ENCODE measurements at regions not wholly inside any gene's neighbourhood (a gene's known extent, or its start where the extent isn't known, plus 50 kb on each side); places are given as distances from the start of the nearest gene placed in this dataset.
"Not testable (repeated sequence)": the region's sequence is repeated elsewhere in the genome, so short reads cannot be mapped to it uniquely, and the experiment has no call there.

GRCh38 chr12:34097213-34097612, 74.9 kb downstream of the ALG10 start:
- DNase-seq (ENCODE audit: low read depth): no peak

- no peak for DNase-seq (ENCODE audit: low read depth)
Observed at GRCh38 chr12:34105392-34105933, 83.2 kb downstream of the ALG10 start.

DNA sequence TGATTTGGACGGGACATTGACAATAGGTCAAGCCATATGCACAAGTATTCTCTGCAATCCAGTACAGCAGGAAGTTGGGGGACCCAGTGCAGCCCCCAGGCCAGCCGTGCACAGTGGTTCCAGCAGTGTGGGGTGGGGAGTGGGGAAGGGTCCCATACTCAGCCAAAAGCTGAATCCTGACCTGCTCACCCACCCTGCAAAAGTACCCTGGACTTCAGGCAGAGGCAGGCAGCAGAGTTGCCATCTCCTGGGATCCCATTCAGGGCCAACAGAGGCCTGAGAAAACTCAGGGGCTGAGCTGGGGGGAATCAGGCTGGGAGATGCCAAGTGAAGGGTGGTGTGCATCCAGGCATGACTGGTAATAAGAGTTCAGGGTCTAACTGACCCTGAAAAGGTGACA, 83.9 kb downstream of the ALG10 start:
- DNase-seq (ENCODE audit: low read depth): no peak

DNA sequence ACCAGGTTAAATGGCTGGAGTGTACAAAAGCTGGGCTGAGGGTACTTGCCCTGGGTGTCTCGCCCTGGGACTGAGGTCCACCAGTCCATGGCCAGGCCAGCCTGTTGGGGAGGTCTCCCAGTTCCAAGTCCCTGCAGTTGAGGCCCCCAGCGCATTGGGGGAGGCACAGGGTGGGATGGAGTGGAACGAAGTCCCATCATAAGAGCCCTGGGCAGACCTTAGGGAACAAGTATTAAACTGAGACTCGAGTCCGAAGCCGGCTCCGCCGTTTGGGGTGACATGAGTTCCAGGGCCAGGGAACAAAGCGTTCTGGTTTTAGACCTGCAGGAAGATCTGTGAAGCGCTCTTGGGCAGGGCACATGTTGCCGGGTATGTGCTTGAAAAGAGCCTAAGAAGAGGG, 84.7 kb downstream of the ALG10 start:
- DNase-seq (ENCODE audit: low read depth): no peak

GRCh38 chr12:34107781-34108404, 85.6 kb downstream of the ALG10 start:
- DNase-seq (ENCODE audit: low read depth): no peak

DNA sequence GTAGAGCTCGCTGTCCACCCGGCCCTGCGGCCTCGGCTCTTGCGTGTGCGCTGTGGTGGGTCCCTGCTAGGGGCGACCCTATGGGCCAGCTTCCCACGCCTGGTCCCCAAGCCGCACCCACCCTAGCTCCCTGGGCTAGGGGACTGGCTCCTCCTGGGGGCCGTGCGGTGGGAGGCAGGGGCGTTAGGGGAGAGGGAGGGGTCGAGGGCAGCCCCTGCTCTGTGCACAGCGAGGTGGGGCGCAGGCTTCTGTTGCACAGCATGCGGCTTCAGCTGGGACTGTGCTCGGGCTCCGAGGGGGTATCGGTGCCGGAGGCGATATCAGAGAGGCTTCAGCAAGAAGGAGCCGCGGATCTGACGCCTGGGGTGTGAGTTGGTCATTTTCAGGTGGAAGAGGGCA, 86.1 kb downstream of the ALG10 start:
- DNase-seq (ENCODE audit: low read depth): no peak

DNA sequence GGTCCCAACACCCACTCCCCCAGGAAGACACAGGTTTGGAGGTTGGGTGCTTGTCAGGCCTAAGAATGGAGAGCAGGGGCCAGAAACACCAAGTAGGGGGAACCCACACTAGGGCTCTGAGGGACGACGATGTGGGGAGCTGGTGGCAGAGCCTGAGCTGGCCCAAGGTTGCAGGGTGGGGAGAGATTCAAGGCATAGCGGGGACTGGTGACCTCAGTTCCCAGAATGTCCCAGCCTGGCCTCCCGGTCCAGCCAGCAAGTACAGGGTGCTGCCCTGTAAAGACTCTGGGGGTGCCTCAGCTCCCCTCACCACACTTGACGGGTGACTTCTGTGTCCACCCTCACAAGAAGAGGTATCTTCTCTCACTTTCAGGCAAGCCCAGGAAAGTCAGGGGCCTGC, 86.7 kb downstream of the ALG10 start:
- DNase-seq (ENCODE audit: low read depth): no peak

GRCh38 chr12:34109390-34109789, 87.1 kb downstream of the ALG10 start:
- no peak for DNase-seq (ENCODE audit: low read depth)

GRCh38 chr12:34109909-34110531, 87.7 kb downstream of the ALG10 start:
- DNase-seq (ENCODE audit: low read depth): not testable (repeated sequence)

DNA sequence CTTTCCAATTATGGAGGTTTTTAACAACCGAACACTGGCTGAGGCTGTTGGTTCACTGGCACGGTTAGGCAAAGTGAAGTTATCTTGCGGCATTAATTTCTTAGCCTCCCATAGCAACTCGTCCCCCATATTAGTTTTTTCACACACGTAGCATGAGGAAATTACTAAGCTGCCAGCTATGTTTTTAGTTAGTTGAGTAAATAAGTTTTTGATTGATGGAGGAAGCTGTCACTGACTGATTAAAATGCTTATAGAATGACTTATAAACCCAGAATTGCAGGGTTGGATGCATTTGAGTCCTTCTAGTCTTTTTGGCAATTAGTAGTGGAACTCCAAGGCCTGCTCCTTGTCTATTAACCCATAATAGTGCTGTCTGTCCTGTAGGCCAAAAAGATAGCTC, 97.1 kb downstream of the ALG10 start:
- no peak for DNase-seq (ENCODE audit: low read depth)

GRCh38 chr12:34121360-34121759, 99.1 kb downstream of the ALG10 start:
- no peak for DNase-seq (ENCODE audit: low read depth)

DNA sequence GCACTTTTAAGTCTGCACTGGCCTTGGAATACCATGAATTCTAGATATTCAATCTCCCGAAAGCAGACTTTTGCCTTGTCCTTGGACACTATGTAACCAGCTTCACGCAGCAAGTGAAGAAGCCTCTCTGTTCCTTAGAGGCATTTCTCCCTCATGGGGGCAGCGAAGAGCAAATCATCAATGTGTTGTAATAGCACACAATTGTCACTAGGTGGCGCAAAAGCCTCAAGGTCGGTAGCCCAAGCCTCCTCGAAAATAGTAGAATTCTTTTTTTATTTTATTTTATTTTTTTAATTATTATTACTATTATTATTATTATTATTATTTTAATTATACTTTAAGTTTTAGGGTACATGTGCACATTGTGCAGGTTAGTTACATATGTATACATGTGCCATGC, 100.8 kb downstream of the ALG10 start:
- DNase-seq (ENCODE audit: low read depth): not testable (repeated sequence)

GRCh38 chr12:34124608-34125007, 102.3 kb downstream of the ALG10 start:
- no peak for DNase-seq (ENCODE audit: low read depth)

DNA sequence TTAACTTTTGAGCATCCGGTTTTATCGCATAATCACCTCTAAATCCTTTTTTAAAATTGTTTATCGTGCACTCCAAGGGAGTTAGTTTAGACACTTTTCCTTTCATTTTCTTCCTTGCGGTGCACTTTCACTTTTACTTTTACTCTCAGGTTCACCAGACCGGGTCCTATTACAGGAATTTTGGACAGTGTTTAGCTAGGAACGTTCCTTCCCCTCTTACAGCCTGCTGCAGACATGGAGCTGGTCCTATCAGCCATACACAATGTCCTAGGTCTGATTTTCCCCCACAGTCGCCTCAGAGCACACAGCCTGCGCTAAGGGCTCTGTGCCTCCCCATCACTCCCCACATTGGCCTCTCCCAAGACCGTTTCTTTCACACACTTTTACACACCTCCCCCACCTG, 103.9 kb downstream of the ALG10 start:
- DNase-seq (ENCODE audit: low read depth): no peak

GRCh38 chr12:34126805-34127204, 104.5 kb downstream of the ALG10 start:
- DNase-seq (ENCODE audit: low read depth): no peak

DNA sequence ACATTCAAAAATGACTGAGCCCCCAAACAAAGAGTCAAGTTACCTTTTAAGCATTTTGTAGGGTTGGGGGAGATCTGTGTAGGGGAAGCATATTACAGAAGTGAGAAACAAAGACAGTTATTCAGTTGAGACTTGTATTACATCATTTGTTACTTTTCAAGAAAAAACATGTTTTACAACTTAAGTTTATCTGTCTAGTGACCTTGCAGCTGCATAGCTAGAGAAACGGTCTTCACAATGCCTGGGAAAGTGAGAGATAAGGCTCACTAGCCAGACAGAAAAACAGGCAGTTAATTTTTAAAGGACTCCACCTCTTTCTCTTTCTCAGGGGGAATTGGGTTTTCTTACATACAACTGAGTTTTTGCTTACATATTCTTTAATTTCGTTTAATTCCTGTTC, 105.1 kb downstream of the ALG10 start:
- not testable (repeated sequence) for DNase-seq (ENCODE audit: low read depth)

DNA sequence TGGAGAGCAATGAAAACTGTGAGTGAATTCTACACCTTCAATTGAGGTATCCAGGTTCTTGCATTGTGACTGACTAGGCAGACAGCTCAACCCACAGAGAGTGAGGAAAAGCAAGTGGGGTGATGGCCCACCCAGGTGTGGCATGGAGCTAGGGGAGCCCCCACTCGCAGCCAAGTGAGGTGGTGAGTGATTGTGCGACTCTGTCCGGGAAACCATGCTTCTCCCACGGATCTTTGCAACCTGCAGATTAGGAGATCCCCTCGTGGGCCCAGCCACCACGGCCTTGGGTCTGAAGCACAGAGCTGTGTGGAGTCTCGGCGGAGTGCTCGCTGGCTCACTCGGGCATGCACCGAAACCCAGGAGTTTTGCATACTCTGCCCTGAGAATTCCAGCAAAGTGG, 120.1 kb downstream of the ALG10 start:
- DNase-seq (ENCODE audit: low read depth): no peak

- DNase-seq (ENCODE audit: low read depth): no peak
Observed at GRCh38 chr12:34151019-34151418, 128.7 kb downstream of the ALG10 start.

DNA sequence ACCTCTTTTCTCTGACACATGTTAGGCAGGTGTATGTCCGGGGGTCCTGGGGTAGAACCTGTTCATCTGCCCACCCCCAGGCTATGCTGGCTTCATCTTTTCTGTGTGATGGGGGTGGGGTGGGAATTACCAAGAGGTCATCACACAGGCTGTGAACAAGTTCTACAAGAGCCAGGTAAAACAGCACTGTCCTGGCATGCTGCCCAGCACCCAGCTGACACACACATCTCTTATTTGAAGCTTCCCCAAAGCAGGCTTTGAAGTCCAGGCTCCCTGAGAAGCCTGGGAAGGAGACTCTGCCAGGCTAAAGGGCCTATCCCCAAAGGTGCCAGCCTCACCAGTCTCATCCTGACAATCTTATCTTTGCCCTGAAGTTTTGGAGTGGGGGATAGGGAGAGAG, 141.1 kb downstream of the ALG10 start:
- DNase-seq (ENCODE audit: low read depth): no peak

DNA sequence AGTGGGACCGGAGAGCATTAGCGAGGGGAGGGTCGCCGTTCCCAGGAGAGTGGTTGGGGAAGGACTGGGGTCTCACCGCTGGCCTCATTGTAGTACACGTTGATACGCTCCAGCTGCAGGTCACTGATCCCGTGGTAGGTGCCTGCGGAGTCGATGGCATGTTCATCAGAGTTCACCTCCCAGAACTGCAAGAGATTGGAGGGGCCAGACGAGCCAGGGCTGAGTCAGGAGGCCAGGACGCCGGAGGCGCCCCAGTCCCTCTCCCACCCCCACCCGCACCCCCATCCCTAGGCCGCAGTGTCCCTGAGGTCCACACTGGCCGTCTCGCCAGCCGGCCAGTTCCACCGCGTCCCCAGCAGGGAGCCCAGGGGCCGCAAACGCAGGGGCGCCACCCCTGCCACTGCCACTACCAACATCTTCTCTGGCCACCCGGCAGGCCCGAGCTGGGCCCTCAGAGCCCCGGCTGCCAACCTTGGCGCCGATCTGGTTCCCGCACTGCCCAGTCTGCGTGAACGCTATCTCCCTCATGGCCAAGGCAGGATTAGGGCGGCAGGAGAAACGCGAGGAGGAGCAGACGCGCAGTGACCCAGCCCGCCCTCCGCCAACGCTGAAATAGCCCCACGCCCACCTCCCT, 144.2 kb downstream of the ALG10 start:
- DNase-seq (ENCODE audit: low read depth): no peak

GRCh38 chr12:34168507-34168906, 146.2 kb downstream of the ALG10 start:
- DNase-seq (ENCODE audit: low read depth): not testable (repeated sequence)

DNA sequence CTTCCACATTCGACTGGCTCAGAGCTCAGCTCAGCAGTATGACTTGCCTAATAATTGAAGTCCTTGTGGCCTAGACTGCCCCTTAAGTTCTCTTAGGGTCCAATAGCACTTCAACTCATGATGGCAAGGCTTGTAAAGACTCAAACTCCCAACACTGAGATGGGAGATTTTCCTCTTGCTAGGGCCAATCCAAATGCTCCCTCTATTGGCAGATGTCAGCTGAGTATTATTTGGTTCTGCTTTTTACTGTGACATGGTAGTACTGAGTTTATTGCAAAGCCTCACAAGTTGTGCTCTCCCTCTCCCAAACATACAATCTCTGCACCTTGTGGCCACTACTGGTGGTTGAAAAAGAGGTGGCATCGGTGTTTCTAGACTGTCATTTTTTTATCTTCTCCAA, 164.2 kb downstream of the ALG10 start:
- no peak for DNase-seq (ENCODE audit: low read depth)

DNA sequence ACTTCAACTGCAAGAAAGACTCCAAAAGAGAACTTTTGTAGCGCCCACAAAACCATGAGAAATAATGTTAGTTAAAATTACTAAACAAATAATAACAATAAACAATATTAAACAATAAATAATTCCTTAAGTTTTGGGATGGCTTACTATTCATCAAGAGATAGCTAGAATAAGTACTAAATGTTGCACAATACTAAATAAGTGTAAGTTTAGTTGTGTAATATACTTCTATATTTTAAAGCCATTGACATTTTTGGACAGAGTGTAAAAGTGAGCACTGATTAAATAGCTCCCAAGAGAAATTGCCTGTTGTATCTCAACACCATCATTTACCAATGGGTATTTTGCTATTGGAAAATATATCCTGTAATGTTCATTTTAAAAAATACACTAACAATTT, 166.7 kb downstream of the ALG10 start:
- DNase-seq (ENCODE audit: low read depth): no peak

All from stimulated activated CD8-positive, alpha-beta memory T cell treated with anti-CD3 and anti-CD28 coated beads, Interleukin-12 subunit alpha, Interleukin-12 subunit beta, amount 100 ng/mL, for 4 hours (primary cell).